ENCODE measurements at regions not wholly inside any gene's neighbourhood (a gene's known extent, or its start where the extent isn't known, plus 50 kb on each side); places are given as distances from the start of the nearest gene placed in this dataset.

DNA sequence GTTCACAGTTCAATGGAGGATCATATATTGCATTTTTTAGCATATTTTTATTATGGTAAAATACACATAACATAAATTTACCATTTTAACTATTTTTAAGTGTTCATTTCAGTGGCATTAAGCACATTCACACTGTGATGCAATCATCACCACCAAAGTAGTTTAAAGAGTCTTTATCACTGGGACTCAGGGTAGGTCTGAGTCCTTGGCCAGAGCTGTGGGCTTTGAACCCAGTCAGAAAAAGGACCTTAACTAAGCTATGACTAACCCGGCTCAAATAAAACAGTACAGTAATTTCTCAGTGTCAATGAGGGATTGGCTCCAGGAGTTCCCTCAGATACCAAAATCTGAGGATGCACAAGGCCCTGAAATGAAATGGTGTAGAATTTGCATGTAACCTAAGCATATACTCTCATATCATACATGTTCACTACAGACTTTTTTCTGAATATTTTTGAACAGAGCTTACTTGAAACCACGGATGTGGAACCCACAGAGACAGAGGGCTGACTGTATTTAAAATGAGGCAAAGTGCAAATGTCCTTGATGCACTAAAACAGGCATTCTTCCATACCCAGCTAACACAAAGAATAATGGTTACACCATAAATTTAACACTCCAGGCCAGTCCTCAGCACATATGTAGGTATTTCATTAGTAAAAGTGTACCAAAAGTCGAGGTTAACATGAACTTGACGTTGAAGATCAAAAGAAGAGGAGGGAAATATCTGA lies 246.2 kb downstream of the LNPK start:
- ATAC-seq (no peak), DNase-seq (no peak)
- Histone ChIP-seq H3K4me1 (ENCODE audit: low read depth) (no peaks in the 10 kb centered on the region), H3K9me3 (no peaks in the 10 kb centered on the region), H3K4me3 (no peak overlapping the region), H3K36me3 (ENCODE audit: low read depth) (no peaks in the 10 kb centered on the region)
- TF ChIP-seq, protein P1, sequence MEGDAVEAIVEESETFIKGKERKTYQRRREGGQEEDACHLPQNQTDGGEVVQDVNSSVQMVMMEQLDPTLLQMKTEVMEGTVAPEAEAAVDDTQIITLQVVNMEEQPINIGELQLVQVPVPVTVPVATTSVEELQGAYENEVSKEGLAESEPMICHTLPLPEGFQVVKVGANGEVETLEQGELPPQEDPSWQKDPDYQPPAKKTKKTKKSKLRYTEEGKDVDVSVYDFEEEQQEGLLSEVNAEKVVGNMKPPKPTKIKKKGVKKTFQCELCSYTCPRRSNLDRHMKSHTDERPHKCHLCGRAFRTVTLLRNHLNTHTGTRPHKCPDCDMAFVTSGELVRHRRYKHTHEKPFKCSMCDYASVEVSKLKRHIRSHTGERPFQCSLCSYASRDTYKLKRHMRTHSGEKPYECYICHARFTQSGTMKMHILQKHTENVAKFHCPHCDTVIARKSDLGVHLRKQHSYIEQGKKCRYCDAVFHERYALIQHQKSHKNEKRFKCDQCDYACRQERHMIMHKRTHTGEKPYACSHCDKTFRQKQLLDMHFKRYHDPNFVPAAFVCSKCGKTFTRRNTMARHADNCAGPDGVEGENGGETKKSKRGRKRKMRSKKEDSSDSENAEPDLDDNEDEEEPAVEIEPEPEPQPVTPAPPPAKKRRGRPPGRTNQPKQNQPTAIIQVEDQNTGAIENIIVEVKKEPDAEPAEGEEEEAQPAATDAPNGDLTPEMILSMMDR (IDR thresholded peaks at IDR 0.05): no peak
- intact Hi-C loops (cut with DNase I, micrococcal nuclease): no loop called here

DNA sequence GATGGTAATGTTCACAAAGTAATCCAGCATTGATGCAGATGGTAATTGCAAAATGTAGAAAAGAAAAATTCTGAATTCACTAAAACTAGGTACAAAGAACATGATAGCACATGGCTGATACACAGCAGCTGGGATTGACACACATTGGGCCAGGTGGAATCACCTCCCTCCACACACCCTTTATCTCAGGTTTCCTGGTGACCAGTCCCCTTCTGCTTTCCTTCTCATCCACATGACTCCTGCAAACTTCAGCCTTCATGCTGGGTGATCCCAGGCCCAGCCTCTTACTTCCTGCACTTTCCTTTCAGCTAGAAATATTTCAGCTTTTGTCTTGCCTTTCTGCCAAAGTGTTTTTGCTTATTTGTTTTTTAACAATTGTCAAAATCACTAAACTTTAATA lies 246.9 kb downstream of the LNPK start:
- H3K36me3 ChIP-seq (ENCODE audit: low read depth): no peaks in the 10 kb centered on the region
- no peaks in the 10 kb centered on the region for H3K9me3 ChIP-seq
- H3K4me3 ChIP-seq: no peak overlapping the region
- ATAC-seq (no peak), DNase-seq (no peak)
- intact Hi-C loops (cut with DNase I, micrococcal nuclease): no loop called here
- no peaks in the 10 kb centered on the region for H3K4me1 ChIP-seq (ENCODE audit: low read depth)
- TF ChIP-seq, protein P1 (IDR thresholded peaks at IDR 0.05): no peak

DNA sequence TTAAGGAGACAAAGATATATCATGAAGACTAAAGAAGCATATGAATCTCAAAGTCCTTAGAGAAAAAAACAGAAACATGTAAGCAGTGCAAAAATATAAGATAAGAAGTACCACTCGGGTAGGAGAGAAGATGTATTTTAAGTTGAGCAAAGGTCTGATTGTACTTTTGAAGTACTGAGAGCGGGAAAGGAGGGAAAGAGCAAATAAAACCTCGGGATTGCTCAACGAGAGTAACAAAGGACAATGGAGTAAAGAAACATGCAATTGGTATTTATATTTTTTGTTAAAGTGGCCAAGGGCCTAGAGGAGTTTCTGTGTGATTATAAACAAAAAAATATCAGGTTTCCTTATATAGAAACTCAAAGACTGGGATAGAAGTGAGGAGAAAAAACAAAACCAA lies 251.9 kb downstream of the LNPK start:
- Histone ChIP-seq H3K36me3 (ENCODE audit: low read depth) (no peaks in the 10 kb centered on the region), H3K4me1 (ENCODE audit: low read depth) (no peaks in the 10 kb centered on the region), H3K9me3 (no peaks in the 10 kb centered on the region), H3K4me3 (no peak overlapping the region)
- TF ChIP-seq, protein P1 (IDR thresholded peaks at IDR 0.05): no peak
- DNase-seq: no peak
- intact Hi-C loops (cut with DNase I, micrococcal nuclease): no loop called here
- no peak for ATAC-seq

DNA sequence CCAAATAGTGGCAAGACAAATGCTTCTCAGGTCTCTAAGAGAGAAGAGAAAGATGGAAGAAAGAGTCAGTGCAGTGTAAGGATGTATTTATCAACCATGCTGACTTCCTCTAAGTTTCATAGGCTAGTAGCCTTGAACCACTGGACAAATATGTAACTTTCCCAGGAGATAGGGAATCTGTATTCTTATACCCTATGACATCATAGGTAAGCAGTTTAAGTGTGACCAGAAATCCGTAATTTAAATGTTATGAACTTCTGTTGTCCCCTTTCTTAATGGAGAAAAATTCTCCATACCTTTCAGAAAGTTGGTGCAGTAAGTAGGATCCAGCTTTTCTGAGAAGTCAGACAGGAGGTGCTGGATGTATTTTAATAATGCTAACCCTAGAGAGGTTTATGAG lies 256.2 kb downstream of the LNPK start:
- ATAC-seq (no peak), DNase-seq (no peak)
- intact Hi-C loops (cut with DNase I, micrococcal nuclease): no loop called here
- Histone ChIP-seq H3K4me3 (no peak overlapping the region), H3K4me1 (ENCODE audit: low read depth) (no peaks in the 10 kb centered on the region), H3K36me3 (ENCODE audit: low read depth) (no peaks in the 10 kb centered on the region), H3K9me3 (no peaks in the 10 kb centered on the region)
- TF ChIP-seq, protein P1 (IDR thresholded peaks at IDR 0.05): no peak

DNA sequence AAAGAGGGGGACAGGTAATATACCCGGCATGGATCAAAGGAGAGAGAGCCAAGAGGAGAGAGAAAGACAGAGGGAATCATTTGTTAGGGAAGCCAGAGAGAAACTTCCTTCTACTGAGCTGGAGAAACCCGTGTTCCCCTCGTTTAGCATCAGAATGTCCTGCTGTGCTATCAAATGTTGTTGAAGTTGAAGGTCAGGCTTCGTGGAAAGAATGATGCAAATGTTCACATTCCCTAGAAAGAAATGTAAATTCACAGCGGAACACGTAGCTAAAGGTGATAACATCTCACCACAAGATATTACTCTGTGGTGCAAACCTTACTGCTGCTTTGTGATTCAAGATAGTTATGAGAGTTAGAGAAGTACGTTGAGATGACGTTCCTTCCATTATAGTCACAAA lies 258.1 kb downstream of the LNPK start:
- ATAC-seq (no peak), DNase-seq (no peak)
- Histone ChIP-seq H3K36me3 (ENCODE audit: low read depth) (no peaks in the 10 kb centered on the region), H3K4me1 (ENCODE audit: low read depth) (no peaks in the 10 kb centered on the region), H3K4me3 (no peak overlapping the region), H3K9me3 (no peaks in the 10 kb centered on the region)
- TF ChIP-seq, protein P1 (IDR thresholded peaks at IDR 0.05): no peak
- intact Hi-C loops (cut with DNase I, micrococcal nuclease): no loop called here

DNA sequence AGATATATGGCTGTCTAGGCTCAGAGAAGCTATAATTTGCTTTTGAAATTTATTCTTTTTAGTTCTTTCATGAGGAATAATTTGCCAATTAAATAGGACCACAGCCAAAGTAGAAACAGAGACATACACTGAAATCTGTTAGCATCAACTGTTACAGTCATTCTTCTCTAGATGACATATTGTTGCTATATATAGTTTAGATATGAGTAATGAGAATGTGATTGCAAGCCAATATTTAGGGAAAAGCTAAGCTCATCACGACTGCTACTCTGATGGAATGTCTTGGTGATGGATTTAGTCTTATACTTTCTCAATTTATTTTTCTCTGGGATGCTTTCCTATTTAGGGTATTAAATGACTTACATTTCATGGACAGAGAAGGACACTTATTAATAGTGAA lies 259.1 kb downstream of the LNPK start:
- H3K4me1 ChIP-seq (ENCODE audit: low read depth): no peaks in the 10 kb centered on the region
- intact Hi-C loops (cut with DNase I, micrococcal nuclease): no loop called here
- no peaks in the 10 kb centered on the region for H3K9me3 ChIP-seq
- TF ChIP-seq, protein P1 (IDR thresholded peaks at IDR 0.05): no peak
- no peak overlapping the region for H3K4me3 ChIP-seq
- DNase-seq: no peak
- ATAC-seq: no peak
- no peaks in the 10 kb centered on the region for H3K36me3 ChIP-seq (ENCODE audit: low read depth)

Measured in mucosa of descending colon (tissue), 3 donors.